HepG2 (cell line): ENCODE measurements at regions not wholly inside any gene's neighbourhood (a gene's known extent, or its start where the extent isn't known, plus 50 kb on each side); places are given as distances from the start of the nearest gene placed in this dataset.

Source experiments
- HNF4G ChIP-seq, 2 experiments: sonication (generic) in 1 of 2; formaldehyde crosslinking in 1 of 2; IDR thresholded peaks; 2 replicates each; pipeline versions ENCODE4 v1.4.0 to v1.6.1; 2011 to 2020; ENCODE audit warnings: borderline replicate concordance in 2 of 2, low read depth in 2 of 2, mild to moderate bottlenecking in 2 of 2, low read length in 1 of 2, missing genetic modification reagents in 1 of 2, moderate library complexity in 1 of 2
- PHF5A ChIP-seq: IDR thresholded peaks from one replicate; pipeline ENCODE4 v1.6.1; 2018; ENCODE audit warnings: low read depth, missing genetic modification reagents; ENCODE audit not compliant: unreplicated experiment
- ZC3H4 ChIP-seq: sonication (generic); formaldehyde crosslinking; IDR thresholded peaks from 2 replicates; pipeline ENCODE4 v1.4.0; 2020; ENCODE audit warnings: missing genetic modification reagents, borderline replicate concordance

DNA sequence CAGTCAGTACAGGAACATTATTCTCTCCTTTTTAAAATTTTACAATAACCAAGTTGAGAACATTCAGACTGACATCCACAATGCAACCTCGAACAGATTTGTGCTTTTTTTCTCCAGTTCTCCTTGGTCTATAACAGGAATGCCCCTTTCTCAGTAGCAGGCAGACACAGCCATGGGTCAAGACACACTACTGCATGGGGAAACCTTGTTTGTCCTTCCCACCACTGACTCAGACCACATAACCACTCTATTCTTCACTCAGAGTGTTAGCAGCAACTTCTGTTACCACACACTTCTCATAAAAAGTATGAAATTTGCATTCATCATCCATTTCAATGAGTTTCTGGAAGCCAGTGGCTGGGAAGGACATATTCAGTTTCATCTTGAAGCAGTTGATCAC, 421.7 kb downstream of the ADRA2A start:
- TF ChIP-seq ZC3H4 (CRISPR knock-in tag): no peak
- TF ChIP-seq HNF4G (IDR thresholded peaks at IDR 0.05; ENCODE audit: borderline replicate concordance, low read depth, low read length): no peak
- TF ChIP-seq HNF4G (CRISPR knock-in tag; IDR thresholded peaks at IDR 0.05; ENCODE audit: borderline replicate concordance, low read depth): no peak
- TF ChIP-seq PHF5A (CRISPR knock-in tag): no peak
